GM23248 (cell line): ENCODE measurements at regions not wholly inside any gene's neighbourhood (a gene's known extent, or its start where the extent isn't known, plus 50 kb on each side); places are given as distances from the start of the nearest gene placed in this dataset.

Experiments used
- DNase-seq: peaks from one replicate; pipeline ENCODE4 v3.0.0-alpha.2; 2015
- H2AFZ ChIP-seq: fragments of 200-600 bp; sonication (generic); 2 replicates; pipeline ENCODE4 v1.6.1; 2016; ENCODE audit warnings: antibody characterized with exemption
- H3F3A ChIP-seq: fragments of 200-600 bp; sonication (generic); 2 replicates; pipeline ENCODE4 v1.6.1; 2016; ENCODE audit warnings: mild to moderate bottlenecking, antibody characterized with exemption, mixed run types; ENCODE audit not compliant: insufficient read depth
- H3K27ac ChIP-seq: fragments of 200-600 bp; sonication (generic); 2 replicates; pipeline ENCODE4 v1.5.1; 2016; ENCODE audit warnings: mild to moderate bottlenecking
- H3K27me3 ChIP-seq: fragments of 200-600 bp; sonication (generic); replicated peaks from 2 replicates; pipeline ENCODE4 v1.6.1; 2016; ENCODE audit warnings: mild to moderate bottlenecking; ENCODE audit not compliant: insufficient read depth
- H3K36me3 ChIP-seq: fragments of 200-600 bp; sonication (generic); 2 replicates; pipeline ENCODE4 v1.6.1; 2016; ENCODE audit warnings: low read depth, mild to moderate bottlenecking
- H3K4me1 ChIP-seq: fragments of 200-600 bp; sonication (generic); 2 replicates; pipeline ENCODE4 v1.6.1; 2016; ENCODE audit warnings: mild to moderate bottlenecking; ENCODE audit not compliant: insufficient read depth
- H3K4me2 ChIP-seq: fragments of 200-600 bp; sonication (generic); one replicate; pipeline ENCODE4 v1.6.1; 2016; ENCODE audit warnings: mild to moderate bottlenecking; ENCODE audit not compliant: unreplicated experiment
- H3K4me3 ChIP-seq: fragments of 200-600 bp; sonication (generic); 2 replicates; pipeline ENCODE4 v1.5.1; 2016; ENCODE audit warnings: mild to moderate bottlenecking
- H3K79me2 ChIP-seq: fragments of 200-600 bp; sonication (generic); 2 replicates; pipeline ENCODE4 v1.6.1; 2016; ENCODE audit warnings: mild to moderate bottlenecking; ENCODE audit not compliant: insufficient read depth
- H3K9ac ChIP-seq: fragments of 200-600 bp; sonication (generic); 2 replicates; pipeline ENCODE4 v1.6.1; 2016; ENCODE audit warnings: mild to moderate bottlenecking
- H3K9me2 ChIP-seq: fragments of 200-600 bp; sonication (generic); 2 replicates; pipeline ENCODE4 v1.6.1; 2016; ENCODE audit warnings: mixed run types, mild to moderate bottlenecking, moderate library complexity; ENCODE audit not compliant: insufficient read depth
- H3K9me3 ChIP-seq: fragments of 200-600 bp; sonication (generic); one replicate; pipeline ENCODE4 v1.6.1; 2017; ENCODE audit warnings: low read depth
- H4K20me1 ChIP-seq: fragments of 200-600 bp; sonication (generic); 2 replicates; pipeline ENCODE4 v1.6.0; 2016; ENCODE audit not compliant: insufficient read depth
- EZH2 ChIP-seq: fragments of 200-600 bp; sonication (generic); IDR thresholded peaks from 2 replicates; pipeline ENCODE4 v1.6.1; 2018; ENCODE audit warnings: antibody characterized with exemption, mild to moderate bottlenecking; ENCODE audit not compliant: insufficient read depth, poor library complexity, severe bottlenecking
- EZH2phosphoT487 ChIP-seq: fragments of 200-600 bp; sonication (generic); IDR thresholded peaks from 2 replicates; pipeline ENCODE4 v1.6.1; 2018; ENCODE audit warnings: antibody characterized with exemption, moderate library complexity, mild to moderate bottlenecking, low read depth; ENCODE audit not compliant: insufficient read depth
- WGBS, 2 experiments: methylation state at CpG; one replicate each; pipeline ENCODE4 v1.1.6; 2015 to 2017; ENCODE audit warnings: low lambda C conversion rate in 2 of 2, low coverage in 1 of 2; ENCODE audit errors: missing lambda C conversion rate in 2 of 2; 5-methylcytosine and 5-hydroxymethylcytosine counted together
- in situ Hi-C: fragments of 300-500 bp; cut with MboI; formaldehyde crosslinking; loops from 2 replicates; pipeline ENCODE4 v1.15.0; 2020

- in situ Hi-C loops = no loop called here
- WGBS, 2 experiments = 84 to 91% methylated on average over 1 of the region's 1 CpG
- H2AFZ ChIP-seq = no peak overlapping the region
- H3K9me2 ChIP-seq = no peaks in the 10 kb centered on the region
- H3K27me3 ChIP-seq = no peaks in the 10 kb centered on the region
- H3K36me3 ChIP-seq = no peaks in the 10 kb centered on the region
- no peak overlapping the region for H3K27ac ChIP-seq
- 0 out of 2 replicates have a peak, but pooled peaks cover 6% of the 10 kb centered on the region for H3F3A ChIP-seq
- no peak for DNase-seq
- no peaks in the 10 kb centered on the region for H3K9me3 ChIP-seq
- H3K4me2 ChIP-seq = no peak overlapping the region
- no peaks in the 10 kb centered on the region for H4K20me1 ChIP-seq
- no peak overlapping the region for H3K9ac ChIP-seq
- TF ChIP-seq EZH2 (no peak), EZH2phosphoT487 (no peak)
- H3K4me1 ChIP-seq = peaks cover 17% of the 10 kb centered on the region; the same call in 1 of the 2 replicates
- H3K79me2 ChIP-seq = no peaks in the 10 kb centered on the region
- no peak overlapping the region for H3K4me3 ChIP-seq
Observed at GRCh38 chr3:107028626-107029025, 348.6 kb upstream of the CCDC54 start.

- 76 to 83% methylated on average over 2 of the region's 2 CpGs for WGBS, 2 experiments
- H3K27ac ChIP-seq = no peak overlapping the region
- H3K79me2 ChIP-seq = no peaks in the 10 kb centered on the region
- no peak for DNase-seq
- TF ChIP-seq EZH2phosphoT487 (no peak), EZH2 (no peak)
- no peaks in the 10 kb centered on the region for H3K27me3 ChIP-seq
- H3K9me3 ChIP-seq = no peaks in the 10 kb centered on the region
- H3K4me3 ChIP-seq = no peak overlapping the region
- H3K36me3 ChIP-seq = no peaks in the 10 kb centered on the region
- no peaks in the 10 kb centered on the region for H3K9me2 ChIP-seq
- in situ Hi-C loops = no loop called here
- no peak overlapping the region for H3K9ac ChIP-seq
- no peak overlapping the region for H2AFZ ChIP-seq
- H3F3A ChIP-seq = no peaks in the 10 kb centered on the region
- no peaks in the 10 kb centered on the region for H3K4me1 ChIP-seq
- no peaks in the 10 kb centered on the region for H4K20me1 ChIP-seq
- H3K4me2 ChIP-seq = no peak overlapping the region
Observed at GRCh38 chr3:107032111-107032510, 345.1 kb upstream of the CCDC54 start.

DNA sequence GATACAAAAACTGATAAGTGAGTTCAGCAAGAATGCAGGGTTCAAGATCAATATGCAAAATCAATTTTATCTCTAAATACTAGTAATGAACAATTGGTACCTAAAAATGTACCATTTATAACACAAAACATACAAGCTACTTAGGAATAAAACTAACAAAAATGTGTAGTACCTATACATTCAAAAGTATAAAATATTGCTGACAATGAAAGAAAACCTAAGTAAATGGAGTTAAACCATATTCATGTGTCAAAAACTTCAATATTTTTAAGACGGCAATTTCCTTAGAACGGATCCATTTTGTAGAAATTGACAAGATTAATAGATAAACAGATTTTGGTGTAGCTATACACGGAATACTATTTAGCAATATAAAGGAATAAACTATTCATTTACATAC lies 343.1 kb upstream of the CCDC54 start:
- Histone ChIP-seq H3K4me2 (no peak overlapping the region), H3K4me1 (no peaks in the 10 kb centered on the region)
- 76 to 82% methylated on average over 3 of the region's 3 CpGs for WGBS, 2 experiments

DNA sequence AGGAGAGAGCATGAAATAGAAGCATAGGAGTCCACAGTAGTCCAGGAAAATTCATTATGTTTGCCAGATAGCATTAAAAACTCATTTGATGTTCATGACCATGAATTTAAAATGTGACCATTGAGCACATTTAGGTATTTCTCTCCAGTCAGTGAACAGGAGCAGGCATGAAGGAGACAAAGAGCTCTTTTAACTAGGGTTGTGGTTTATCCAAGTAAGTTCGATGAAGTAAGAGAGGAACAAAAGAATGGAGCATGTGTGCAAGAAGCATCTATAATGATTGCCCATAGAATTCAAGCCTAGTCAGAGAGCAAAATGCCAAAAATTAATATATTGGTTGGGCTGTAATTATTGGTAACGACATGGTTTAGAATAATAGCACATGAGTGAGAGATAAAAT lies 342.1 kb upstream of the CCDC54 start:
- H3F3A ChIP-seq = no peaks in the 10 kb centered on the region
- no peaks in the 10 kb centered on the region for H3K36me3 ChIP-seq
- no peaks in the 10 kb centered on the region for H3K4me1 ChIP-seq
- in situ Hi-C loops = no loop called here
- DNase-seq = no peak
- 79 to 85% methylated on average over 2 of the region's 2 CpGs for WGBS, 2 experiments
- TF ChIP-seq EZH2 (no peak), EZH2phosphoT487 (no peak)
- H3K9me3 ChIP-seq = no peaks in the 10 kb centered on the region
- no peaks in the 10 kb centered on the region for H3K9me2 ChIP-seq
- H3K9ac ChIP-seq = no peak overlapping the region
- no peaks in the 10 kb centered on the region for H3K79me2 ChIP-seq
- no peak overlapping the region for H3K27ac ChIP-seq
- no peak overlapping the region for H3K4me2 ChIP-seq
- H2AFZ ChIP-seq = no peak overlapping the region
- H4K20me1 ChIP-seq = no peaks in the 10 kb centered on the region
- H3K4me3 ChIP-seq = no peak overlapping the region
- H3K27me3 ChIP-seq = no peaks in the 10 kb centered on the region

More for the DNA sequence above, 343.1 kb upstream of the CCDC54 start:
- Histone ChIP-seq H3K27me3 (no peaks in the 10 kb centered on the region), H4K20me1 (no peaks in the 10 kb centered on the region), H3K79me2 (no peaks in the 10 kb centered on the region), H3K27ac (no peak overlapping the region), H3K9me2 (no peaks in the 10 kb centered on the region), H3K9me3 (no peaks in the 10 kb centered on the region), H3K9ac (no peak overlapping the region), H3K4me3 (no peak overlapping the region), H2AFZ (no peak overlapping the region), H3F3A (no peaks in the 10 kb centered on the region), H3K36me3 (no peaks in the 10 kb centered on the region)
- TF ChIP-seq EZH2phosphoT487 (no peak), EZH2 (no peak)
- in situ Hi-C loops = no loop called here
- no peak for DNase-seq

GRCh38 chr3:107044677-107045076 lies 332.6 kb upstream of the CCDC54 start:
- 31 to 40% methylated on average over 1 of the region's 1 CpG for WGBS, 2 experiments
- H3K36me3 ChIP-seq = no peaks in the 10 kb centered on the region

More at GRCh38 chr3:107044677-107045076, 332.6 kb upstream of the CCDC54 start:
- no peak overlapping the region for H3K4me2 ChIP-seq
- no peaks in the 10 kb centered on the region for H3F3A ChIP-seq
- no peaks in the 10 kb centered on the region for H3K27me3 ChIP-seq
- H3K4me1 ChIP-seq = no peaks in the 10 kb centered on the region
- H3K27ac ChIP-seq = no peak overlapping the region
- no peaks in the 10 kb centered on the region for H3K79me2 ChIP-seq
- DNase-seq = no peak
- H4K20me1 ChIP-seq = no peaks in the 10 kb centered on the region
- TF ChIP-seq EZH2 = no peak
- TF ChIP-seq EZH2phosphoT487 = no peak
- H3K9ac ChIP-seq = no peak overlapping the region
- no peak overlapping the region for H3K4me3 ChIP-seq
- in situ Hi-C loops = no loop called here
- no peaks in the 10 kb centered on the region for H3K9me3 ChIP-seq
- H2AFZ ChIP-seq = no peak overlapping the region
- H3K9me2 ChIP-seq = no peaks in the 10 kb centered on the region
